T-helper 2 cell (primary cell): ENCODE measurements at regions not wholly inside any gene's neighbourhood (a gene's known extent, or its start where the extent isn't known, plus 50 kb on each side); places are given as distances from the start of the nearest gene placed in this dataset.

Experiments
- DNase-seq, 5 experiments: peaks; one replicate each; pipeline versions ENCODE4 v3.0.0 to v3.0.0-alpha.2; 2012 to 2022

GRCh38 chr13:100754459-100754858 is 79.9 kb upstream of the TMTC4 start:
- no peak for DNase-seq

- no peak for DNase-seq
These were observed 78.8 kb upstream of the TMTC4 start for GRCh38 chr13:100753376-100753775.

DNA sequence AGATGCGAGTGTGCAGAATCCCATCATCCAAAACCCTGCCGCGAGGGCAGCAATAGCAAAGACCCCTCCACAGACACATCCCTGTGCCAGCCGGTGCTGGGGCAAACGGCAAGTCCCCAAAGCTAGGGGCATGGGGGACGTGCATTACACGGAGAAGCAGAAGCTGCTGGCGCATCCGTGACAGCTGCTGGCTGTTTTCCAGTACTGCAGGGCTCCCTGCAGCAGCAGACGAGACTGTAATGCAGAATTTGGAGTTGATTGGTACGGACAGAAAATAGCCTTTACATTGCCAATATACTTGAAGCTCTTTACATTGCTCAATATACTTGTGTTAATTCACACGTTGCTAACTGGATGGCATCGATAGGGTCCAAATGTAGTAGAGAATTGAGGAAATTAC is 77.2 kb upstream of the TMTC4 start:
- DNase-seq = no peak

GRCh38 chr13:100746953-100747683 is 72.5 kb upstream of the TMTC4 start:
- DNase-seq = no peak

DNA sequence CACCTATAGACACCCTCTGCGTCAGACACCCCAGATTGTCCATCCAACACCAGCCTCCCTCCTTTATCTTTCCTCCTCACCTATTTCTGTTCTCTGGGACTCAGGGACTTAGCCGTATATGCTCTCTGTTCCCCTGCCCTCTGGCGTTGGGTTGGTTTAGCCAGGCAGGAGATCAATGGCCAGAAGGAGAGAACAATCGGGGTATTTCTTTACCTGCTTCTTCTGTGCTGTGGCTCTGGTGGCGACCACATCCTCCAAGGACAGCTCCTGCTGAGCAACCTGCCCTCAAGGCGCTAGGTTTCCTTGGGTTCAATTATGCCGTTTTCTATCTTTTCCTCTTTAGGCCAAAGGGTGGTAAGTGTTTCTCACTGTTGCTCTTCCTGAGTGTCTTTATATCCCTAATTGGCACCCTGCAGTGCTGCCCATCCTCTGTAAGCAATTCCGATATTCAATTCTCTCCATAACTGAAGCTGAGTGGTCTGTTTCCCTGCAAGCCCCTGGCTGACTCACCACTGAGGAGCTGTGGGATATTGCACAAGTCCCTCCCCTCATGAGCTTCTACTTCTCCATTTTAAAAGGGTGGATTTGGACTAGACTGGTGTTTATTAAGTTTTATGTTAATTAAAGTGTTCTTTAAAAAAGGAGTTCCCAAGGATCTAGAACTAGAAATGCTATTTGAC is 63.7 kb upstream of the TMTC4 start:
- DNase-seq = no peak

GRCh38 chr13:100735494-100735893 is 60.9 kb upstream of the TMTC4 start:
- DNase-seq = no peak

- no peak for DNase-seq
These were observed 59.7 kb upstream of the TMTC4 start for GRCh38 chr13:100734194-100734720.

GRCh38 chr13:100733261-100733660 is 58.7 kb upstream of the TMTC4 start:
- DNase-seq = no peak

DNA sequence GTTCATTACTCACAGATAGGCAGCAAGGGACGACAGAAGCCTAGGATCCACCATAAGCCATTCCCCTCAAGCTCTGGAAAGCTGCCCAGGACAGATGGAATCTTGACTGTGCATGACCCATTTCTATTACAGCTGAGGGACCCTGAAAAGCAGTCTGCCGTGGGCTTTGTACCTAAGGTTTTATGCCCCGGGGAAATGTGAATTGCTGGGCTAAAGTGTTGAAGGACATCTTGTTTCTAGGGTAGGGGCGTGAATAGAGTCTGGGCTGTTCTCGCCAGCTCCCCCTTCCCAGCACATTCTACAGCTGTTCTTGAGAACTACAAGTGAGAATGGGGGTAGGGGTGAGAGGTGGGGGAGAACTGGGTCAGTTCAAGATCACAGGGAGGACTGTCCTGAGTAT is 53.6 kb upstream of the TMTC4 start:
- no peak for DNase-seq

GRCh38 chr13:100725472-100725871 is 50.9 kb upstream of the TMTC4 start:
- DNase-seq = no peak

DNA sequence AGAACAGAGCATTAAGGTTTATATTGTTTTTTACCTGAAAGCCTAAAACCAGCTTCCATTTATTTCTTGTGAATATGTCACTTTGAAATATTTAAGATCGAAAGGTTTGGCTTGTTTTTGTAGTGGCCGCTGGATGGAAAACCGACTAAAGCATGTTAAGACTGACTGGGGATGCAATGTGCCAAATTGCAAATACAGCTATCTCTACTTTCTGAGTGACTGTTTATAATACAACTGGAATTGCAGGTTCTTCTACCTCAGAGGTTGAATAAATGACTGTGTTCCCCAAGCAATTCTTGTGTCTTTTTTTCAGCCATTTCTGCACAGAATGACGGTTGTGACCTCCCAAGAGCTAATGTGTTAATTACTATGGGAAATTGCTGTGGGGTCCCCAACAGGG is 50.0 kb upstream of the TMTC4 start:
- no peak for DNase-seq
